ENCODE measurements at regions not wholly inside any gene's neighbourhood (a gene's known extent, or its start where the extent isn't known, plus 50 kb on each side); places are given as distances from the start of the nearest gene placed in this dataset.
"Not testable (repeated sequence)": the region's sequence is repeated elsewhere in the genome, so short reads cannot be mapped to it uniquely, and the experiment has no call there.

- no peak for DNase-seq
Observed at GRCh38 chr12:38016602-38017001, 300.0 kb upstream of the ALG10B start.

DNA sequence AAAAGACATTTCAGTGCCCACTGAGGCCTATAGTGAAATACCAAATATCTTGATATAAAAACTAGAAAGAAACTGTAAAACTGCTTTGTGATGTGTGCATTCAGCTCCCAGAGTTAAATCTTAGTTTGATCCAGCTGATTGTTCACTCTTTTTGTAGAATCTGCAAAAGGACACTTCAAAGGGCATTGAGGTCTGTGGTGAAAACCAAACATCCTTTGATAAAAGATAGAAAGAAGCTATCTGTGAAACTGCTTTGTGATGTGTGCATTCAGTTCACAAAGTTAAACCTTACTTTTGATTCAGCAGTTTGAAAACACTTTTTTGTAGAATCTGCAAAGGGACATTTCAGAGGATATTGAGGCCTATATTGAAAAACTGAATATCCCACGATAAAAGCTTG is 290.7 kb upstream of the ALG10B start:
- DNase-seq: no peak

DNA sequence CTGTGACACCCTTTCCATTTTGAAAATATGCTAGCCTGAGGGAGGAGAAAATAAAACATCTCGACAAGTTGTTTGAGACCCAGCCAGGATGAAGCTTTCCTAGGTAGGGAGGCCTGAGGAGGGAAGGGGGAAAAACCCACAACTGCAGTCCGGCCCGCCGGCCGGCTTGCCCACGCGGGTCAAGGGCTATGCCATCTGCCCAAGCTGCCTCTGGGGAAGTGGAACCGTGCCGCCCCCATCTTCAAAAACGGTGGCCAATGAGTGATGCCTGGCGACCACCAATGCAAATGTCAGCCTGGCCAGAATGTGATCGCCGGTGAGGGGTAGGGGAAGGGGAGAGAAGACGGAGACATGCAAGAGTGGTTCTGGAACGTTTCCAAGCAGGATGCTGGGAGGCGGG is 263.5 kb upstream of the ALG10B start:
- no peak for DNase-seq

DNA sequence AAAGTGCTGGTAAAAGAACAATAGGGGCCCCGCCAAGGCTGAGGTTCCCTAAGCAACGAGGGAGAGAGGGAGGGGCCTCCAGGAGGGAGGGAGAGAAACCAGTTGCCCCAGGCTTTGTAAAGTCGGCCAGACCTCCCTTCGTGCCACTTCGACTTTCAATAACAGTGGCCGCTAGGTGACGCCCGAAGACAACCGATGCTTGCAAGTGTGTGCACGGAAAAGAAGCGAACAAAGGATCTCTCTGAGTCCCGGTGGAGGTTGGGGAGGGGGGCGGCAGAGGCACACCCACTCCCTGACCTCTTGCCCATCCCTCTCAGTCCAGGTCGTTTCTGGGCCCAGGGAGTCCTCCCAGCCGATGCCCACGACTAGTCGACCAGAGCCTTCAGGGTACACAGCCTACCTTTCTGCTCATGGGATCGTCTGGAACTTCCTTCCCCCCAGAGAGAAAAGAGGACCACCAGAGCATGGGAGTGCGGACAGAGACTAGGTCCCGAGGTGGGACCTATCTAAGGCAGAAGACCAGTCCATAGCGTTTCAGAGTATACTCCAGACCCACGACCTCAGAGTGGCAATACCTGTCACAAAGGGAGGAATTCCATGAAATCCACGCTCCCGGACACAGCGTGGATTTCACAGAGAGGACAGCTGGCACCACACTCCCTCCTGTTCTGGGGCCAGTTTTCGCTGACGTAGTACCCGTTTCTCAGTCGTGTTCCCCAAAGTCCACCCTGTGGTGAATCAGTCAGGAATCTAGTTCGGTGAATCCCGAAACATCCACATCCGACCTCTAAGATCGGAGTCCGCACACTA is 262.7 kb upstream of the ALG10B start:
- DNase-seq: no peak

DNA sequence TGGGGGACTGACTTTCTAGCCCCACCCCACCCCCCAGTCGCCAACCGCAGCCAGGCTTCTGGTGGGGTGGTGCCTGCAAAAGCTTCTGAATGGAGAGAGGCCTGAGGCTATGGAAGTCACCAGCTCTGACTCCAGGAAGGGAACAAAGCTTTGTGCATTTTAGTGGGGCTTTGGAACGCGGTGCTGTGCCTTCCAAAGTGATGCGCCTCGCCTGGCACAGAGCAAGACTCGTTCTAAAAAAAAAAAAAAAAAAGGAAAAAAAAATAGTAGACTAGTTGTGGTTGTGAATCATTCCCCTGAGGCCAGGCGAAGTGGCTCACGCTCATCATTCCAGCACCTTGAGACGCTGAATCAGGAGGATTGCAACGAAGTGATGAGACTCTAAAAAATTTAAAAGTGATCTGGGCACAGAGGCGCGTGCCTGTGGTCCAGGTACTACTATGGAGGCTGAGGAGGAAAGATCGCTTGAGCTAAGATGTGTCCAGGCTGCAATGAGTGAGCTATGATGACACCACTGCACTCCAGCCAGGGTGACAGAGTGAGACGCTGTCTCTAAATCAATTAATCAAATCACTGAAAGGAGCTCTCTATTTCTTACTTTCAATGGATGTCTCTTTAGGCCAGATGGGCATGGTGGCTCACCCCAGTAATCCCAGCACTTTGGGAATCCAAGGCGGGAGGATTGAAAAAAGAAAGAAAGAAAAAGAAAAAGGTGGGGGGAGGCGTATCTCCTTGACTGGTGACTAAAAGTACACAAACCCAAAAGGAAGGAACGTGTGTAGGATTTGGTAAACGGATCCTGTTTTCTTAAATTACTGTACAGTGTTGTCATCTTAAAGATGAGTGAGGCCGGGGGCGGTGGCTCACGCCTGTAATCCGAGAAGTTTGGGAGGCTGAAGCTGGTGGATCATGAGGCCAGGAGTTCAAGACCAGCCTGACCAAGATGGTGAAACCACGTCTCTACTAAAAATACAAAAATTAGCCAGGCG is 259.6 kb upstream of the ALG10B start:
- no peak for DNase-seq

GRCh38 chr12:38099686-38100085 is 216.9 kb upstream of the ALG10B start:
- no peak for DNase-seq

DNA sequence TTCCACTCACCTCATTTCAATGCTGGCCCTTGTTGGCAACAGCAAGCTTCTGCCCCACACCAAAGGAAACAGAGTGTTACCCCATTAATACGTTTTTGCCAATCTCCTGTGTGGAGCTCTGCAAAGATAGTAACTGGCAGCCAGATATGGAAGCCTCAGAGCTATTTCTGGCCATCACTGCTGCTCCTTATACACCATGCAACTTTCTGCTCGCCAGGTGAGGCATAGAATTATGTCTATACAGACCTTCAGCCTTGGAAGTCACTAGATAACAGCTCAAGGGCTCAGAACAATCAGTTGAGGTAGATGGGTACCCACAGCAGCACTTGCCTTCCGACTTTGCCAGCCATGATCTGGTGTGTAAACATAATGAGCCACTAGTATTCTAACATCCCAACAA is 214.8 kb upstream of the ALG10B start:
- no peak for DNase-seq

GRCh38 chr12:38102197-38102596 is 214.4 kb upstream of the ALG10B start:
- DNase-seq: no peak

- no peak for DNase-seq
Observed at GRCh38 chr12:38110026-38110699, 206.4 kb upstream of the ALG10B start.

DNA sequence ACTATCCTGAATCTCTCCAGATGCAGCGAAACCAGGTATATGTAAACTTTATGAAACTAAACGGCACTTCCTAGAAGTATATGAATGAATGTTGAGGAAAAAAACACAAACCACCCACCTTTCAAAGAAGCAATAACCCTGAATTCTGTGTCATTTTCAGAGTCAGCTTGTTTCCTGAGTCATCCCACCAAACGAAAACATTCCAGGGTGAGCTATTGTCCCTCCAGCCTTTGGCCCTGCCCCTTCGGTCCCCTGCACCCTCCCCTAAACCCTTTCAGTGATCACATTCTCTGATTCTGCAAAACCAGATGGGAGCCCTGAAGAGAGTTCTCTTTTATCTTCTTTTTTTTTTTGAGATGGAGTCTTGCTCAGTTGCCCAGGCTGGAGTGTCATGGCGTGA is 202.6 kb upstream of the ALG10B start:
- no peak for DNase-seq

DNA sequence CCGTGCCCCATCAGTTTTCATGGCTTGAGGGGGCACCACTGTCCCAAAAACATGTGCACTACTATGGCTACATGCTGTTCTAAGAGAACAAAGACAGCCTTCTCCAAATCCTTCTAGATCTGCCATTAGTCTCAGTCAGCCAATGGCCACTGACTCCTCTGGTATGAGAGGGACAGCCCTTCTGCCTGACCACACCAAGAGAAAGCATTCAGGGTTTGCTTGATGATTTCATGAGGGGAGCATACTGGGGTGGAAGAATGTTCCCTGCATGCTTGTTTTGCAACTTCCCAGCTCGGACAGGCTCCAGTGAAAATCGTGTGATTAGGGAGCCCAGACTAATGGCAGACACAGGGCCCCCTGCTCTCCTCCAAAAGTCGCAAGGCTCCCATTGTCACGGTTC is 199.6 kb upstream of the ALG10B start:
- DNase-seq: no peak

DNA sequence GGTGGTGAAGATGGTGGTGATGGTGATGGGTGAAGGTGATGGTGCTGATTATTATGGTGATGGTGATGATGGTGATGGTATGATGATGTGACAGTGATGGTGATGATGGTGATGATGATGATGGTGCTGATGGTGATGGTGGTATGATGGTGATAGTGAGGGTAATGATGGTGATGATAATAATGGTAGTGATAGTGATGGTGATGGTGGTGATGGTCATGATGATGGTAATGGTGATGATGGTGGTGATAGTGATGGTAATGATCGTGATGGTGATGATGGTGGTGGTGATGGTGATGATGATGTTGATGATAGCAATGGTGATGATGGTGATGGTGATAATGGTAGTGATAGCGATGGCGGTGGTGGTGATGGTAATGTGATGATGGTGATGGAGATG is 197.9 kb upstream of the ALG10B start:
- DNase-seq: no peak

- no peak for DNase-seq
Observed at GRCh38 chr12:38120438-38120837, 196.1 kb upstream of the ALG10B start.

GRCh38 chr12:38123028-38123427 is 193.5 kb upstream of the ALG10B start:
- not testable (repeated sequence) for DNase-seq

DNA sequence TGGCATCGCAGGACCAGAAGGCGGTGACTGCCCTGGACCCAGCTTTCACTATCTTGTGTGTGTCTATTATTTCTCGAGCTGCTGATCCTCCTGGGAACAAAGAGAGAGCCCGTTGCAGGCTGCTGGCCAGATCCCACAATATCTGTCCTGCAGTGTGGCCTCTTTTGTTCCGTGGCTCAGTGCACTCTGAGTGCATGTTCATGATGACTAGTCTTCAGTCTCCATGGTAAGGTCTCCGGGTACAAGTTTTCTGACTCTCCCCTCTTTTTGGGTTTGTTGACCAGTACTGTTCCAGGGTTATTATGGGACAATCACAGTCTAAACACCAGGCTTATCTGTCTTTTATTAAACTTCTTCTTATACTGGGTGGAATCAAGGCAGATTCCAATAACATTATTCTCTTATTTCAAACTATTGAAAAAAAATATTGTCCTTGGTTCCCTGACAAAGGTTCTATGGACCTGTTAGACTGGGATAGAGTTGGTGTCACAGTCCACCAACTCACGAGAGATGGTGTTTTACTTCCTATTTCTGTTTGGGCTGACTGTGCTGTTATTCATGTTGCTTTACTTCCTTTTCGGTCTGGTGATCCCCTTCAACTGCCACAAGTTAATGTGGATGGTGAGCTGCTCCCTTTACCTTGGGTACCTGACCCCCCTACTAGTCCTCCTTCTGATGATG is 192.9 kb upstream of the ALG10B start:
- DNase-seq: no peak

GRCh38 chr12:38124247-38125012 is 192.1 kb upstream of the ALG10B start:
- no peak for DNase-seq

GRCh38 chr12:38132139-38132538 is 184.4 kb upstream of the ALG10B start:
- no peak for DNase-seq

DNA sequence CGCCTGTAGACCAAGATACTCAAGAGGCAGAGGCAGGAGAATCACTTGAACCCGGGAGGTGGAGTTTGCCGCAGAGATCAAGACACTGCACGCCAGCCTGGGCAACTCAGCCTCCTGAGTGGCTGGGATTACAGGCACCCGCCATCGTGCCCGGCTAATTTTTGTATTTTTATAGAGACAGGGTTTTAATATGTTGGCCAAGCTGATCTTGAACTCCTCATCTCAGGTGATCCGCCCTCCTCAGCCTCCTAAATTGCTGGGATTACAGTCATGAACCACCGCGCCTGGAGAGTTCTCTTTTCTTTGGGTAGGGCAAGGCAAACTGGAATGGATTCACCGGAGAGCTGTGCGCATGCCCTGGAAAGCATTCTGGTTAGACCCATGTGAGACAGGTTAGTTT is 179.3 kb upstream of the ALG10B start:
- DNase-seq: no peak

DNA sequence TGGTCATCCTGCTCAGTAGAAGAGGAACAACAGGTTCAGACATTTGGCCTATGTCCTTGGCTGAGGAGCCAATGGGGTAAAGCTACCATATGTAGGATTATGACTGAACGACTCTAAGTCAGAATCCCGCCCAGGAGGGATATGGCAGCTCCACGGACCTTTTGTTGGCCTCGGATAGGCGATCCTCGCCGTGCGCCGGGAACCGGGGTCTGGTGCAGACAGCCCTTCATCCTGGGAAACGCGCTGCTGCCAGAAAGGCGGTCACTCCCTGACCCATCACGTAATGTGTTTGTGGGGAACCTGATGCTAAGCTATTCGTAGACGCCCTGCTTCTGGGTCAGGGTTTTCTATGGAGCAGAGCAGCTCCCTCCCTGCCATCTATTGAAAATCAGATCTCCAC is 178.9 kb upstream of the ALG10B start:
- no peak for DNase-seq

DNA sequence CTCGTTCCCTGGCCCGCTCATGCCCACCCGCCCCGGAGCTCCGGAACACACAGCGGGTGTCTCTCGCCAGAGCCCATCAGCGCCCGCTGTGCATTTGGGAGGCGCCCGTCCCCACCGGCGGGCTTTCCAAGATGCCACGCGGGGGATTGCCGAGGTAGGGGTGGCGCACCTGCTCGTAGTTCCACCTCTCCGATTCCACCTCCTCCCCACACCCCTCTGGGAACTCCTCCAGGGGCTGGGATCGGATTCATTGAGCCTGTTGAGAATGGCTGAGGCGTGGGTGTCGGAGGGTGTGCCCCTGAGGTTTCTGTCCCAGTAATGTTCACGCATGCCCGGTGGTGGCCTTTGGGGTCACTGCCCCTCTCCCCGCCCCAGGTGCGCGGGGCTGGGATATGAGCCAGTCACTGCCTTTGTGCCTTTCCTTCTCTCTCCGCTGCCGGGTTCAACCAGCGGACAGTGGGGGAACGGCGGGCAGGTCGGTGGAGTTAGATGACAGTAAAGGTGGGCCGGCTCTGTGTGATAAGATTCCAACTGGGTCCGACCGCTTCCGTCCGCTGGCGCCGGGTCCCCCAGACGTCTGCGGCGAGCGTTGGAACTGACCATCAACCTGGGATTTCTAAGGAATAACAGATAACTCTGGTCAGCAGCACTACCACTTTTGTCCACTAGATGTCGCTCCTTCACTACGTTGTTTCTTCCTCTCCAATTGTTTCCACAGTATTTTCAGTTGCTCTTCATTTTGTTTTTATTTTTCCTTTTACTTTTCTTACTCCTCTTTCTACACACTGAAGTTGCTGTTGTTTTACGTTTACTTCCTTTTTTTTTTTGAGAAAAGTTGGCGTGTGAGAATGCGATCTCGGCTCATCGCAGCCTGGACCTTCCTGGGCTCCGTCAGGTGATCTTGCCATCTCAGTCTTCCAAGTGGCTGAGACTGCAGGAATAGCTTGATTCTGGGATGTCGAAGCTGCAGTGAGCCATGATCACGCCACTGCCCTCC is 178.1 kb upstream of the ALG10B start:
- peak; percentile 21 for DNase-seq

GRCh38 chr12:38139456-38139855 is 177.1 kb upstream of the ALG10B start:
- DNase-seq: no peak

All from NCI-H1436 (cell line).